C4-2B (cell line): ENCODE measurements at regions not wholly inside any gene's neighbourhood (a gene's known extent, or its start where the extent isn't known, plus 50 kb on each side); places are given as distances from the start of the nearest gene placed in this dataset.

Source experiments
- CTCF ChIP-seq: fragments of 450-650 bp; conservative IDR thresholded peaks from 2 replicates; pipeline ENCODE4 v1.5.1; 2017; ENCODE audit warnings: mild to moderate bottlenecking
- ZFX ChIP-seq: fragments of 450-650 bp; IDR thresholded peaks from 2 replicates; pipeline ENCODE4 v1.6.1; 2017

DNA sequence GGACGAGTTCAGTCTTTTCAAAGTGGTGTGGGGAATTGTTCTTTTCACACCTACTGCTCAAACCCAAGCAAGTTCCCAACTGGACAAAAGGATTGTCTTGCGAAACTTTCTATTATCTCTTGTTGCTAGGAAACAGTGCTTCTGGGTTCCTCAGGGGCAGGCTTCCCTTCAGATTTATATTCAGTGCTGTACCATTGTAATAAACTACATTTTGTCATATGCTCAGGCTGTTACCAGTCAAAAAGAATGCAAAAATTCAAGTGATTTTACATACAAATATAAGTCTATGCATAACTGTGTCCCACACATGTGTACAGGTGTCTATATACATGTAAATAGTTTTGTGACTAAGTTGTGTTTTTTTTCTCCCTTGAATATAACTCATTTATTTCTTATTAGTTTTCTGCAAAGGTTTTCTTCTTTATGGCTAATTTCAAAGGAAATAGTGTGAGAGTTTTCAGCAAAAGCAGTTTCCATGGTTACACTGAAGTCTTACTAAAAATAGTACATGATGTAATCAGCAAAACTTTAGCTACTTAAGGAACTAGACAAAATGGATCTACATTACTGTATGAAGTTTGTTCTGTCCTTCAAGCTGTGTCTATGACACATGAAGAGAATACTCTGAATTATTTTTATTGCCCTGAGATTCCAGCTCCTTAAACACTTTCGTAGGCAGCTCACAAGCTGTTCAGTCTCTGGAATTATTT, 430.2 kb upstream of the TMPO start:
- TF ChIP-seq CTCF (no peak), ZFX (no peak)
